Small intestine (tissue), 7 donors: ENCODE measurements at regions not wholly inside any gene's neighbourhood (a gene's known extent, or its start where the extent isn't known, plus 50 kb on each side); places are given as distances from the start of the nearest gene placed in this dataset.
"Not testable (repeated sequence)": the region's sequence is repeated elsewhere in the genome, so short reads cannot be mapped to it uniquely, and the experiment has no call there.

Source experiments
- DNase-seq, 2 donors: peaks; one replicate each; pipeline versions ENCODE4 v3.0.0 to v3.0.0-alpha.2; 2013
- FAIRE-seq: peaks from 2 replicates; lab custom pipeline; 2012; peaks lifted over from hg19 to GRCh38; lab: Jason Lieb, UNC
- H3K27ac ChIP-seq, 3 donors: one replicate each; pipeline ENCODE4 v1.5.1; 2013; ENCODE audit warnings: low read length in 2 of 3, mild to moderate bottlenecking in 2 of 3, control low read depth in 1 of 3, inconsistent platforms in 1 of 3, low read depth in 1 of 3, moderate library complexity in 1 of 3
- H3K27me3 ChIP-seq, 3 donors: one replicate each; pipeline ENCODE4 v1.6.1; 2013; ENCODE audit warnings: low read length in 3 of 3, inconsistent platforms in 1 of 3; ENCODE audit not compliant: control insufficient read depth in 3 of 3, insufficient read depth in 3 of 3
- H3K36me3 ChIP-seq, 3 donors: one replicate each; pipeline ENCODE4 v1.6.1; 2013; ENCODE audit warnings: low read length in 3 of 3, inconsistent platforms in 1 of 3, low read depth in 1 of 3, mild to moderate bottlenecking in 1 of 3, moderate library complexity in 1 of 3; ENCODE audit not compliant: control insufficient read depth in 3 of 3, insufficient read depth in 2 of 3
- H3K4me1 ChIP-seq, 3 donors: one replicate each; pipeline ENCODE4 v1.6.1; 2013; ENCODE audit warnings: low read length in 2 of 3, inconsistent platforms in 1 of 3, low read depth in 1 of 3, mild to moderate bottlenecking in 1 of 3, moderate library complexity in 1 of 3; ENCODE audit not compliant: control insufficient read depth in 3 of 3, insufficient read depth in 2 of 3
- H3K4me3 ChIP-seq, 3 donors: one replicate each; pipeline ENCODE4 v1.5.1; 2013; ENCODE audit warnings: low read length in 3 of 3, control low read depth in 1 of 3, inconsistent platforms in 1 of 3, low read depth in 1 of 3, mild to moderate bottlenecking in 1 of 3, moderate library complexity in 1 of 3
- H3K9me3 ChIP-seq, 2 donors: one replicate each; pipeline ENCODE4 v1.6.1; 2013; ENCODE audit warnings: low read depth in 1 of 2, low read length in 1 of 2; ENCODE audit not compliant: control insufficient read depth in 2 of 2, insufficient read depth in 1 of 2
- WGBS, 3 donors: extraction: QIAGEN DNeasy Blood & Tissue Kit; methylation state at CpG; one replicate each; pipeline ENCODE4 v1.1.7; 2013; 5-methylcytosine and 5-hydroxymethylcytosine counted together
- donor health status: healthy with polysubstance abuse.
- donor health status: control.
- donor health status: control.
- donor health status: Bipolar disorder and iron deficiency.
- donor health status: healthy.

DNA sequence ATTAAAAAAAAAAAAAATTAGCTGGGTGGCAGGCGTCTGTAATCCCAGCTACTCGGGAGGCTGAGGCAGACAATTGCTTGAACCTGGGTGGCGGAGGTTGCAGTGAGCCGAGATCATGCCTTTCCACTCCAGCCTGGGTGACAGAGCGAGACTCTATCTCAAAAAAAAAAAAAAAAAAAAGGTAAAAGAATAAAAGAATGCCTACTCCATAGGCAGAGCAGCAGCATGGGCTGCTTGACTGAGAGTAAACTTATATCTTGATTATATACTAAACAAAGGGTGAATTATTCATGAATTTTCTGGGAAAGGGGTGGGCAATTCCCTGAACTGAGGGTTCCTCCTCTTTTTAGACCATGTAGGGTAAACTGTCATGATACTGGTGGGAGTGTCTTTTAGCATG lies 254.4 kb upstream of the RGMA start:
- WGBS, 3 donors: 80 to 92% (median 88%) methylated on average over 5 of the region's 5 CpGs
- not testable (repeated sequence) for H3K9me3 ChIP-seq, H3K27me3 ChIP-seq, H3K4me3 ChIP-seq, H3K36me3 ChIP-seq, H3K4me1 ChIP-seq, FAIRE-seq, H3K27ac ChIP-seq, DNase-seq

DNA sequence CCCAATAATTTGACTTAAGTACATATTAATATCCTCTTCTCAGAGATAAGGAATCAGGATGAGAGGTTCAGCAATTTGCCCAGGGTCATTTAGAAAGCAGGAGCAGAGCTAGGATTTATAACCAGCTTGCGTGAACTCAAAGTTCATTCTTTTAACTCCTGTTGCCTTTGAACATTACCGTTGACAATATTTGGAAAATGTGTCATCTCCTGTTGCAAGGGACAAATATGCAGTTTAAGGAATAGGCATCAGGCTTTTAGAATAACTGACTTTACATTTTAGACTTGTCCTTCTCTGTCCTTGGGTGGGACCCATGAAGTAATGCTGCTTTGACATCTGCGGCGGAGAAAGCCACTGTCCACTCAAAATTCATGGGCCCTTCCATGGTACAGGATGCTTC lies 252.2 kb upstream of the RGMA start:
- Histone ChIP-seq H3K27me3 (no peaks in the 10 kb centered on the region), H3K4me1 (no peaks in the 10 kb centered on the region), H3K9me3 (no peaks in the 10 kb centered on the region), H3K4me3 (no peak overlapping the region), H3K36me3 (no peaks in the 10 kb centered on the region), H3K27ac (no peak overlapping the region)
- no peak for FAIRE-seq
- 47 to 82% (median 71%) methylated on average over 4 of the region's 4 CpGs for WGBS, 3 donors
- no peak for DNase-seq

GRCh38 chr15:93340406-93340805 lies 251.4 kb upstream of the RGMA start:
- Histone ChIP-seq H3K27me3 (no peaks in the 10 kb centered on the region), H3K9me3 (no peaks in the 10 kb centered on the region), H3K36me3 (no peaks in the 10 kb centered on the region), H3K27ac (no peak overlapping the region), H3K4me3 (no peak overlapping the region), H3K4me1 (no peaks in the 10 kb centered on the region)
- DNase-seq (no peak), FAIRE-seq (no peak)
- WGBS, 3 donors: 71 to 96% (median 95%) methylated on average over 2 of the region's 2 CpGs

- H3K36me3 ChIP-seq: no peaks in the 10 kb centered on the region
- no peaks in the 10 kb centered on the region for H3K4me1 ChIP-seq
- no peak overlapping the region for H3K27ac ChIP-seq
- H3K9me3 ChIP-seq: no peaks in the 10 kb centered on the region
- DNase-seq (no peak), FAIRE-seq (no peak)
- H3K4me3 ChIP-seq: no peak overlapping the region
- H3K27me3 ChIP-seq: peaks cover 0 to 15% (median 8%) of the 10 kb centered on the region in 3 donors
- 21 to 24% (median 21%) methylated on average over 6 of the region's 6 CpGs for WGBS, 3 donors
These were observed 244.8 kb upstream of the RGMA start for GRCh38 chr15:93333796-93334195.

- 23 to 36% (median 26%) methylated on average over 13 to 16 of the region's 16 CpGs for WGBS, 3 donors
- not testable (repeated sequence) for H3K27ac ChIP-seq, H3K4me3 ChIP-seq, H3K9me3 ChIP-seq, DNase-seq, H3K36me3 ChIP-seq, FAIRE-seq, H3K4me1 ChIP-seq
- peaks cover 0 to 15% (median 8%) of the 10 kb centered on the region in 3 donors for H3K27me3 ChIP-seq
These were observed 244.1 kb upstream of the RGMA start for GRCh38 chr15:93333126-93333525.

DNA sequence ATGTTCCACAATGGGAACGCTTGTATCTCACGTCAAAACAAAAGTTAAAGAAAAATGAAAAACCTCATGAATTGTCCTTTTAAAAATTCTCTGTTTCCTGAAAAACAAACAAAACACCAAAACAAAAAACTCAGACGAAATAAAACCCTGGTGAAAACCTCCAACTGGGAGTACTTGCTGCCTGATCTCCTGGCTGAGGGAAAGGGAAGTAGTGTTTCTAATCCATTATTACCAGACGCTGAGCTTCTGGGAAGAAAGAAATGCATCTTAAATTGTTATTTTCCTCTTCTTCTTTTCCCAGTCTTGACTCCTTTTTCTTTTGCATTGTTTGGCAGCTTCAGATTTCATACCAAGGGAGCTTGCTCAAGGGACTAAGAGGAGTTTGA lies 243.2 kb upstream of the RGMA start:
- peaks cover 0 to 15% (median 8%) of the 10 kb centered on the region in 3 donors for H3K27me3 ChIP-seq
- H3K4me1 ChIP-seq: no peaks in the 10 kb centered on the region
- H3K9me3 ChIP-seq: no peaks in the 10 kb centered on the region
- no peaks in the 10 kb centered on the region for H3K36me3 ChIP-seq
- no peak overlapping the region for H3K27ac ChIP-seq
- DNase-seq (no peak), FAIRE-seq (no peak)
- WGBS, 3 donors: 23 to 34% (median 31%) methylated on average over 4 of the region's 4 CpGs
- no peak overlapping the region for H3K4me3 ChIP-seq

- no peak for DNase-seq
- Histone ChIP-seq H3K27ac (no peak overlapping the region), H3K27me3 (peaks cover 0 to 15% (median 8%) of the 10 kb centered on the region in 3 donors), H3K9me3 (no peaks in the 10 kb centered on the region), H3K4me3 (no peak overlapping the region), H3K36me3 (no peaks in the 10 kb centered on the region), H3K4me1 (no peaks in the 10 kb centered on the region)
- WGBS, 3 donors: 6 to 43% (median 22%) methylated on average over 9 of the region's 9 CpGs
- FAIRE-seq: no peak
These were observed 242.6 kb upstream of the RGMA start for GRCh38 chr15:93331545-93332167.

- no peak for FAIRE-seq
- WGBS, 3 donors: 56 to 74% (median 58%) methylated on average over 6 of the region's 6 CpGs
These were observed 242.0 kb upstream of the RGMA start for GRCh38 chr15:93330912-93331544.

More at GRCh38 chr15:93330912-93331544, 242.0 kb upstream of the RGMA start:
- Histone ChIP-seq H3K9me3 (no peaks in the 10 kb centered on the region), H3K36me3 (no peaks in the 10 kb centered on the region), H3K4me3 (no peak overlapping the region), H3K27ac (no peak overlapping the region), H3K27me3 (peaks cover 0 to 15% (median 8%) of the 10 kb centered on the region in 3 donors), H3K4me1 (no peaks in the 10 kb centered on the region)
- DNase-seq: no peak
